H9 (cell line): ENCODE measurements at regions not wholly inside any gene's neighbourhood (a gene's known extent, or its start where the extent isn't known, plus 50 kb on each side); places are given as distances from the start of the nearest gene placed in this dataset.

Experiments used
- DNase-seq: peaks from one replicate; pipeline ENCODE4 v3.0.0-alpha.2; 2017
- H2AFZ ChIP-seq: one replicate; pipeline ENCODE4 v1.6.1; 2013; ENCODE audit warnings: mild to moderate bottlenecking, low read length, control low read depth, moderate library complexity
- H2AK5ac ChIP-seq: 2 replicates; pipeline ENCODE4 v1.6.1; 2013; ENCODE audit warnings: low read length, control low read depth, mixed read lengths; ENCODE audit not compliant: insufficient read length
- H2BK120ac ChIP-seq: one replicate; pipeline ENCODE4 v1.6.1; 2013; ENCODE audit warnings: low read depth, mild to moderate bottlenecking, low read length, control low read depth, inconsistent platforms; ENCODE audit not compliant: poor library complexity, severe bottlenecking
- H2BK12ac ChIP-seq: 2 replicates; pipeline ENCODE4 v1.6.1; 2013; ENCODE audit warnings: low read length, control low read depth, mixed read lengths, low read depth; ENCODE audit not compliant: insufficient read length
- H2BK15ac ChIP-seq: 2 replicates; pipeline ENCODE4 v1.6.1; 2013; ENCODE audit warnings: low read depth, low read length, control low read depth
- H2BK20ac ChIP-seq: one replicate; pipeline ENCODE4 v1.6.1; 2013; ENCODE audit warnings: low read depth, mild to moderate bottlenecking, low read length, control low read depth, inconsistent platforms; ENCODE audit not compliant: poor library complexity, severe bottlenecking
- H2BK5ac ChIP-seq: 2 replicates; pipeline ENCODE4 v1.6.1; 2013; ENCODE audit warnings: low read length, control low read depth, mixed read lengths; ENCODE audit not compliant: insufficient read length
- H3K14ac ChIP-seq: 2 replicates; pipeline ENCODE4 v1.6.1; 2013; ENCODE audit warnings: low read length, control low read depth; ENCODE audit not compliant: insufficient read depth
- H3K18ac ChIP-seq: 2 replicates; pipeline ENCODE4 v1.6.1; 2013; ENCODE audit warnings: low read depth, mild to moderate bottlenecking, mixed read lengths, low read length, control low read depth; ENCODE audit not compliant: insufficient read length
- H3K23ac ChIP-seq: 2 replicates; pipeline ENCODE4 v1.6.1; 2013; ENCODE audit warnings: low read length, control low read depth, mixed read lengths, low read depth; ENCODE audit not compliant: insufficient read length
- H3K23me2 ChIP-seq: 2 replicates; pipeline ENCODE4 v1.6.1; 2013; ENCODE audit warnings: low read depth, mild to moderate bottlenecking, mixed read lengths, low read length, control low read depth; ENCODE audit not compliant: insufficient read length, poor library complexity, severe bottlenecking
- H3K27ac ChIP-seq: 2 replicates; pipeline ENCODE4 v1.5.1; 2013; ENCODE audit warnings: low read length, control low read depth, mixed read lengths, low read depth; ENCODE audit not compliant: insufficient read length
- H3K27me3 ChIP-seq: 2 replicates; pipeline ENCODE4 v1.6.1; 2013; ENCODE audit warnings: low read length, control low read depth, inconsistent platforms; ENCODE audit not compliant: insufficient read depth
- H3K4ac ChIP-seq: 2 replicates; pipeline ENCODE4 v1.6.1; 2013; ENCODE audit warnings: low read depth, mild to moderate bottlenecking, control low read depth, inconsistent platforms, low read length, moderate library complexity
- H3K4me1 ChIP-seq: 2 replicates; pipeline ENCODE4 v1.6.1; 2013; ENCODE audit warnings: low read length, control low read depth, inconsistent platforms; ENCODE audit not compliant: insufficient read depth
- H3K4me2 ChIP-seq: 2 replicates; pipeline ENCODE4 v1.6.1; 2013; ENCODE audit warnings: low read length, control low read depth, mixed read lengths; ENCODE audit not compliant: insufficient read length, insufficient read depth
- H3K56ac ChIP-seq: 2 replicates; pipeline ENCODE4 v1.6.1; 2013; ENCODE audit warnings: low read depth, mild to moderate bottlenecking, mixed read lengths, low read length, control low read depth; ENCODE audit not compliant: insufficient read length
- H3K79me1 ChIP-seq: 2 replicates; pipeline ENCODE4 v1.6.1; 2013; ENCODE audit warnings: low read depth, mild to moderate bottlenecking, moderate library complexity, low read length, control low read depth, inconsistent platforms; ENCODE audit not compliant: insufficient read depth, poor library complexity, severe bottlenecking
- H3K79me2 ChIP-seq: 2 replicates; pipeline ENCODE4 v1.6.1; 2013; ENCODE audit warnings: low read length, control low read depth, inconsistent platforms; ENCODE audit not compliant: insufficient read depth
- H3K9ac ChIP-seq: 2 replicates; pipeline ENCODE4 v1.6.1; 2013; ENCODE audit warnings: low read length, control low read depth, mixed read lengths; ENCODE audit not compliant: insufficient read length; ENCODE audit errors: extremely low read depth
- H3K9me3 ChIP-seq: one replicate; pipeline ENCODE4 v1.6.1; 2013; ENCODE audit warnings: low read depth, low read length, inconsistent platforms; ENCODE audit not compliant: control insufficient read depth
- H3T11ph ChIP-seq: one replicate; pipeline ENCODE4 v1.6.1; 2013; ENCODE audit warnings: mild to moderate bottlenecking, low read length, control low read depth, inconsistent platforms
- H4K20me1 ChIP-seq: one replicate; pipeline ENCODE4 v1.6.1; 2013; ENCODE audit not compliant: control insufficient read depth, insufficient read length, insufficient read depth
- H4K5ac ChIP-seq: 2 replicates; pipeline ENCODE4 v1.6.1; 2013; ENCODE audit warnings: low read depth, mild to moderate bottlenecking, mixed read lengths, low read length, control low read depth; ENCODE audit not compliant: insufficient read length
- H4K8ac ChIP-seq: replicated peaks from 2 replicates; pipeline ENCODE4 v1.6.1; 2013; ENCODE audit warnings: low read length, control low read depth, mixed read lengths, low read depth; ENCODE audit not compliant: insufficient read length
- H4K91ac ChIP-seq: 2 replicates; pipeline ENCODE4 v1.6.1; 2013; ENCODE audit warnings: low read depth, mild to moderate bottlenecking, moderate library complexity, mixed read lengths, low read length, control low read depth; ENCODE audit not compliant: insufficient read length
- H3K27ac Mint-ChIP-seq, 3 experiments: 2 replicates in 2 of 3; 3 replicates in 1 of 3; pipeline ENCODE4 v1.8.0; 2020 to 2021; ENCODE audit warnings: mixed read lengths in 3 of 3, mild to moderate bottlenecking in 1 of 3, moderate library complexity in 1 of 3
- H3K27me3 Mint-ChIP-seq: 2 replicates; pipeline ENCODE4 v1.8.0; 2021; ENCODE audit warnings: low read depth, mild to moderate bottlenecking, moderate library complexity, mixed read lengths
- H3K36me3 Mint-ChIP-seq, 3 experiments: 2 replicates in 2 of 3; 3 replicates in 1 of 3; pipeline ENCODE4 v1.8.0; 2020 to 2021; ENCODE audit warnings: low read depth in 3 of 3, mixed read lengths in 3 of 3; ENCODE audit not compliant: insufficient read depth in 1 of 3
- H3K4me1 Mint-ChIP-seq, 2 experiments: 2 replicates each; pipeline ENCODE4 v1.8.0; 2020; ENCODE audit warnings: mixed read lengths in 2 of 2
- H3K4me3 Mint-ChIP-seq, 2 experiments: 2 replicates in 1 of 2; 3 replicates in 1 of 2; pipeline ENCODE4 v1.8.0; 2020 to 2021; ENCODE audit warnings: mild to moderate bottlenecking in 2 of 2, mixed read lengths in 2 of 2, moderate library complexity in 1 of 2
- H3K9me3 Mint-ChIP-seq, 2 experiments: 2 replicates in 1 of 2; 3 replicates in 1 of 2; pipeline ENCODE4 v1.8.0; 2020; ENCODE audit warnings: mild to moderate bottlenecking in 2 of 2, mixed read lengths in 2 of 2, moderate library complexity in 1 of 2
- WGBS: extraction: QIAGEN DNeasy Blood & Tissue Kit; methylation state at CpG from one replicate; pipeline ENCODE4 v1.1.7; 2013; ENCODE audit warnings: missing lambda C conversion rate, low lambda C conversion rate, mixed read lengths; ENCODE audit not compliant: insufficient read length; ENCODE audit errors: extremely low coverage; 5-methylcytosine and 5-hydroxymethylcytosine counted together
- TF ChIP-seq, protein P1 (sequence below): fragments of 200-600 bp; sonication (generic); conservative IDR thresholded peaks from 3 replicates; pipeline ENCODE4 v1.8.0; 2021; ENCODE audit warnings: antibody characterized with exemption, mild to moderate bottlenecking

DNA sequence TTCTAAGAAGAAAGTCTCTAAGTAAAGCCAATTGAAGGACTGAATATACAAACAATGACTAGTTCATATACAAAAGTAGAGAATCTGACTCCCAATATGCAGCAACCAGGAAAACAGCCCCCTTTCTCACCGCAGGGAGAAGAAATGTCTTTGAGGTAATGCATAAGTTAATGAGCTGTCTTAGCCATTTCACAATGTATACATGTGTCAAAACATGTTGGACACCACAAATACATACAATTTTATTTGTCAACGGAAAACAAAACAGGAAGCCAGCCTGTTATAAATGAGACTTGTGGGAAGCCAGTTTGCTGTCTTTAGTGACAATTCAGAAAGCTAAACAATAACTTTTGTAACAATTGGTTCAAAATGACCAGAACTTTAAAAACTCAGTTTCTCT is 389.2 kb downstream of the CBLN2 start:
- H3K79me1 ChIP-seq, result no peaks in the 10 kb centered on the region
- no peak for DNase-seq
- Mint-ChIP-seq H3K27ac (no peak overlapping the region), H3K27me3 (no peaks in the 10 kb centered on the region), H3K4me1 (no peaks in the 10 kb centered on the region), H3K36me3 (no peaks in the 10 kb centered on the region), H3K9me3 (peaks cover 0 to 4% of the 10 kb centered on the region in 2 experiments; a peak in 2 of 5 replicates), H3K4me3 (no peak overlapping the region)
- no peak overlapping the region for H3K18ac ChIP-seq
- H3K9ac ChIP-seq, result no peak overlapping the region
- no peak overlapping the region for H4K91ac ChIP-seq
- no peak overlapping the region for H2BK12ac ChIP-seq
- H4K20me1 ChIP-seq, result no peaks in the 10 kb centered on the region
- no peaks in the 10 kb centered on the region for H3K79me2 ChIP-seq
- no peak overlapping the region for H2BK20ac ChIP-seq
- H3K27ac ChIP-seq, result no peak overlapping the region
- H3K4me1 ChIP-seq, result no peaks in the 10 kb centered on the region
- H2BK5ac ChIP-seq, result no peak overlapping the region
- H2BK15ac ChIP-seq, result no peak overlapping the region
- no peak overlapping the region for H3K4me2 ChIP-seq
- no peak overlapping the region for H2AFZ ChIP-seq
- H3K23ac ChIP-seq, result no peak overlapping the region
- H3K9me3 ChIP-seq, result no peaks in the 10 kb centered on the region
- H3K4ac ChIP-seq, result no peak overlapping the region
- H3K56ac ChIP-seq, result no peak overlapping the region
- no peaks in the 10 kb centered on the region for H3K27me3 ChIP-seq
- TF ChIP-seq, protein P1, sequence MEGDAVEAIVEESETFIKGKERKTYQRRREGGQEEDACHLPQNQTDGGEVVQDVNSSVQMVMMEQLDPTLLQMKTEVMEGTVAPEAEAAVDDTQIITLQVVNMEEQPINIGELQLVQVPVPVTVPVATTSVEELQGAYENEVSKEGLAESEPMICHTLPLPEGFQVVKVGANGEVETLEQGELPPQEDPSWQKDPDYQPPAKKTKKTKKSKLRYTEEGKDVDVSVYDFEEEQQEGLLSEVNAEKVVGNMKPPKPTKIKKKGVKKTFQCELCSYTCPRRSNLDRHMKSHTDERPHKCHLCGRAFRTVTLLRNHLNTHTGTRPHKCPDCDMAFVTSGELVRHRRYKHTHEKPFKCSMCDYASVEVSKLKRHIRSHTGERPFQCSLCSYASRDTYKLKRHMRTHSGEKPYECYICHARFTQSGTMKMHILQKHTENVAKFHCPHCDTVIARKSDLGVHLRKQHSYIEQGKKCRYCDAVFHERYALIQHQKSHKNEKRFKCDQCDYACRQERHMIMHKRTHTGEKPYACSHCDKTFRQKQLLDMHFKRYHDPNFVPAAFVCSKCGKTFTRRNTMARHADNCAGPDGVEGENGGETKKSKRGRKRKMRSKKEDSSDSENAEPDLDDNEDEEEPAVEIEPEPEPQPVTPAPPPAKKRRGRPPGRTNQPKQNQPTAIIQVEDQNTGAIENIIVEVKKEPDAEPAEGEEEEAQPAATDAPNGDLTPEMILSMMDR, result no peak
- no CpG with 5 or more reads among the region's 2 CpGs for WGBS
- H3K14ac ChIP-seq, result no peak overlapping the region
- H3K23me2 ChIP-seq, result no peaks in the 10 kb centered on the region
- no peak overlapping the region for H4K5ac ChIP-seq
- H3T11ph ChIP-seq, result no peak overlapping the region
- H2BK120ac ChIP-seq, result no peak overlapping the region
- no peak overlapping the region for H2AK5ac ChIP-seq
- no peak overlapping the region for H4K8ac ChIP-seq
